WTC11 (cell line): ENCODE measurements at regions not wholly inside any gene's neighbourhood (a gene's known extent, or its start where the extent isn't known, plus 50 kb on each side); places are given as distances from the start of the nearest gene placed in this dataset.

Source experiments
- CTCF ChIP-seq: fragments of 200-600 bp; IDR thresholded peaks from 2 replicates; pipeline ENCODE4 v1.8.0; 2022; ENCODE audit warnings: antibody characterized with exemption
- MXD4 ChIP-seq: fragments of 250-450 bp; sonication (Bioruptor Pico); IDR thresholded peaks from 2 replicates; pipeline ENCODE4 v1.8.0; 2021; ENCODE audit warnings: mild to moderate bottlenecking, moderate library complexity, borderline replicate concordance
- NR3C1 ChIP-seq: sonication (generic); formaldehyde crosslinking; conservative IDR thresholded peaks from 2 replicates; pipeline ENCODE4 v1.8.1; 2023; ENCODE audit warnings: low read depth, mild to moderate bottlenecking, missing genetic modification reagents
- TCF7 ChIP-seq: sonication (generic); formaldehyde crosslinking; IDR thresholded peaks from 2 replicates; pipeline ENCODE4 v1.8.0; 2022; ENCODE audit warnings: mild to moderate bottlenecking, low read depth, missing genetic modification reagents, moderate library complexity
- TEAD4 ChIP-seq: sonication (generic); formaldehyde crosslinking; IDR thresholded peaks from 2 replicates; pipeline ENCODE4 v1.8.0; 2022; ENCODE audit warnings: mild to moderate bottlenecking, missing genetic modification reagents
- ZNF263 ChIP-seq: sonication (generic); formaldehyde crosslinking; IDR thresholded peaks from 2 replicates; pipeline ENCODE4 v1.8.1; 2022; ENCODE audit warnings: low read depth, mild to moderate bottlenecking, moderate library complexity, missing genetic modification reagents
- TF ChIP-seq, protein P1 (sequence below): sonication (generic); formaldehyde crosslinking; IDR thresholded peaks from 2 replicates; pipeline ENCODE4 v1.8.1; 2023; ENCODE audit warnings: mild to moderate bottlenecking, missing genetic modification reagents, moderate library complexity
- TF ChIP-seq, protein P2 (sequence below): sonication (generic); formaldehyde crosslinking; IDR thresholded peaks from 2 replicates; pipeline ENCODE4 v1.8.1; 2022; ENCODE audit warnings: mild to moderate bottlenecking, moderate library complexity, missing genetic modification reagents

DNA sequence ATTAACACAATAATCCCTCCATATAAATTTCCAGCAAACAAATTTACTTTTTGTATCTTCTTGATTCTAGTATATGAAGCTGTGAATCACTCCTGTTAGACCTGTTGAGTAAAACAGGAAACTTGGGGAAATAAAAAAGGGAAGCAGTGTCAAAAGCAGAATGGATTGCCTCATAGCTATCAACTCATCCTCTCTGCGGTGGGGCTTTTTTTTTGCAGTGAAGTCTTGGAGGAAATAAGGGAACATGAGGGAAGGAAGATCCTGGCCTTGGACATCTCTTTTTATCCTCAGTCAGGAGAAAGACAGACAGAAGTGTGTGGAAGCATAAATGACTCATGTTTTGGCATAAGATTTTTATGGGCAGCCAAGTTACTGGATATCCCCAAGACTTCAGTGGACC, 332.5 kb downstream of the TFAP2A start:
- TF ChIP-seq CTCF = no peak
- TF ChIP-seq, protein P1, sequence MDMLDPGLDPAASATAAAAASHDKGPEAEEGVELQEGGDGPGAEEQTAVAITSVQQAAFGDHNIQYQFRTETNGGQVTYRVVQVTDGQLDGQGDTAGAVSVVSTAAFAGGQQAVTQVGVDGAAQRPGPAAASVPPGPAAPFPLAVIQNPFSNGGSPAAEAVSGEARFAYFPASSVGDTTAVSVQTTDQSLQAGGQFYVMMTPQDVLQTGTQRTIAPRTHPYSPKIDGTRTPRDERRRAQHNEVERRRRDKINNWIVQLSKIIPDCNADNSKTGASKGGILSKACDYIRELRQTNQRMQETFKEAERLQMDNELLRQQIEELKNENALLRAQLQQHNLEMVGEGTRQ = no peak
- no peak for TF ChIP-seq ZNF263 (CRISPR knock-in tag)
- no peak for TF ChIP-seq MXD4
- TF ChIP-seq TEAD4 (CRISPR knock-in tag) = no peak
- no peak for TF ChIP-seq TCF7 (CRISPR knock-in tag)
- TF ChIP-seq, protein P2, sequence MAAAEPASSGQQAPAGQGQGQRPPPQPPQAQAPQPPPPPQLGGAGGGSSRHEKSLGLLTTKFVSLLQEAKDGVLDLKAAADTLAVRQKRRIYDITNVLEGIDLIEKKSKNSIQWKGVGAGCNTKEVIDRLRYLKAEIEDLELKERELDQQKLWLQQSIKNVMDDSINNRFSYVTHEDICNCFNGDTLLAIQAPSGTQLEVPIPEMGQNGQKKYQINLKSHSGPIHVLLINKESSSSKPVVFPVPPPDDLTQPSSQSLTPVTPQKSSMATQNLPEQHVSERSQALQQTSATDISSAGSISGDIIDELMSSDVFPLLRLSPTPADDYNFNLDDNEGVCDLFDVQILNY (CRISPR knock-in tag) = no peak
- no peak for TF ChIP-seq NR3C1
